ENCODE measurements at regions not wholly inside any gene's neighbourhood (a gene's known extent, or its start where the extent isn't known, plus 50 kb on each side); places are given as distances from the start of the nearest gene placed in this dataset.

DNA sequence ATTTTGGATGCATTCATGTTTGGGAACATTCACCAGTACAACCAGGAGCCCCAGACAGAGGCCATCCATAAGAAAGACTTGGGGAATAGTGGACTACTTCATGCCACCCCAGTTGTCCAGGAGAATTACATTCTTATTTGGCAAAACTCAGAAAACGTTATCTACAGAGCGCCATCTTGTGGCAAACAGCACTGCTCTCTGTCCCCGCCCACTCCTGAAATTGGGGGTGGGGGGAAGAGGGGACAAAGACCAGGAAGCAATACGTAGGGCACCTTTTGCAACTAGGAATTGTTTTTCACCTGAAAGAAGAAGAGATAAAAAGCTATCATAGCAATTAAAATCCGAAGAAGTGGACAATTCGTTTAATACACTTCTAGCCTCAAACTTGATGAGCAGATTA is 134.6 kb upstream of the MGMT start:
- Mint-ChIP-seq H3K27ac (no peak overlapping the region), H3K4me3 (no peak overlapping the region), H3K36me3 (ENCODE audit: low read depth) (no peaks in the 10 kb centered on the region), H3K9me3 (no peaks in the 10 kb centered on the region), H3K4me1 (ENCODE audit: low read depth) (no peaks in the 10 kb centered on the region), H3K27me3 (peaks cover 9% of the 10 kb centered on the region)

DNA sequence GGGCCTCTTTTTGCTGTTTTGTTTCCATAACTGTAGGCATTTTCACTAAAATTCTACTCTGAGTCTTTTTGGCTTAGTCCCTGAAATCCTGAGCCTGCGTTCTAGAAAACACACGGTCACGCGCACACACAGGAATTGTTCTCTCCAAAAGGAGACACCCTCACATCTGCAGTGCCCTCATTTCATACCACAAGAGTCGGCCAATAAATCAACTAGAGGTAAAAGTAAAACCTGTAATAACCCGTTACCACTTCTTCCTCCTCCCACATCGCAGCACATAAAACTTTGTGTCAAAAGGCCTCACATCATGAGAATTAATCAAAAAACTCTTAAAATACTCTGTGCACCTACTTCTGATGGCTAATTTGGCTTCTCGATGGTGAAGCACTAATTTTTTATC is 133.3 kb upstream of the MGMT start:
- Mint-ChIP-seq H3K27ac (no peak overlapping the region), H3K4me1 (ENCODE audit: low read depth) (no peaks in the 10 kb centered on the region), H3K4me3 (no peak overlapping the region), H3K9me3 (no peaks in the 10 kb centered on the region), H3K27me3 (peaks cover 9% of the 10 kb centered on the region), H3K36me3 (ENCODE audit: low read depth) (no peaks in the 10 kb centered on the region)

DNA sequence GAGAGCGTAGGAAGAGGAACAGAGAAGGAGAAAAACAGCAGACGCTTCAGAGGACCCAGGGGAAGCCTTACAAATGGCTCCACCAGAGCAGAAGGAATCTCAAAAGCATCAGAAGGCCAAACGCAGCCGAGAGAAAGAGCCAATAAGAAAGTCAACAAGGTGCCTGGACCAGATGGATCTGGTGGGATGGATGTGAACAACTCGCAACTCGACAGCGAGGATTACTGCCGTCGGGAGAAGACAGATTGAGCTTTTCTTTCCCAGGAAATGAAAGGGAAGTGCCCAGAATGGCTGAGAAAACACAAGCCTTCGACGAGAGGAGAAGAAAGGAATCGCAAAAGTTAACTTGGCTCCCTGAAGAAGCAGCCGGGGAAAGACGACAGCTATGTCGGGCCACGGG is 132.8 kb upstream of the MGMT start:
- H3K27me3 Mint-ChIP-seq = peaks cover 9% of the 10 kb centered on the region
- no peaks in the 10 kb centered on the region for H3K4me1 Mint-ChIP-seq (ENCODE audit: low read depth)
- no peak overlapping the region for H3K4me3 Mint-ChIP-seq
- H3K9me3 Mint-ChIP-seq = no peaks in the 10 kb centered on the region
- H3K36me3 Mint-ChIP-seq (ENCODE audit: low read depth) = no peaks in the 10 kb centered on the region
- H3K27ac Mint-ChIP-seq = no peak overlapping the region

DNA sequence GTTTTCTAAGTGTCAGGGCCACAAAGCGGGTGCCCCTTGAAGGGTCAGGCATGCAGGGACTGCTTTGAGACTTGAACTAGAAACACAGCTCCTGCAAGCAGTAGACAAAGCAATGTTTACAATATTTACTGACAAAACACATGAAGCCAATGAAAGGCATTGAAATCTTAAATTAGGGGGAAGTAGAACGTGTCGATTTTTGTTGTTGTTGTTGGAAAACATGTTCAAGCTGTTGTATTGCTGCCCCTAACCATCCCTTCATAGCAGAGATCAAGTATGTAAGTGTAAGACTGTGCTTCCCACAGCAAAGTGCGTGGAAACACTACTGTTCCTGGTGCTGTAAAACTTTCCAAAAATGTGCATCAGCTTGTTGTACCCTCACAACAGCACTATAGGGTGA is 131.6 kb upstream of the MGMT start:
- Mint-ChIP-seq H3K4me1 (ENCODE audit: low read depth) (no peaks in the 10 kb centered on the region), H3K36me3 (ENCODE audit: low read depth) (no peaks in the 10 kb centered on the region), H3K9me3 (no peaks in the 10 kb centered on the region), H3K27me3 (peaks cover 9% of the 10 kb centered on the region), H3K27ac (no peak overlapping the region), H3K4me3 (no peak overlapping the region)

DNA sequence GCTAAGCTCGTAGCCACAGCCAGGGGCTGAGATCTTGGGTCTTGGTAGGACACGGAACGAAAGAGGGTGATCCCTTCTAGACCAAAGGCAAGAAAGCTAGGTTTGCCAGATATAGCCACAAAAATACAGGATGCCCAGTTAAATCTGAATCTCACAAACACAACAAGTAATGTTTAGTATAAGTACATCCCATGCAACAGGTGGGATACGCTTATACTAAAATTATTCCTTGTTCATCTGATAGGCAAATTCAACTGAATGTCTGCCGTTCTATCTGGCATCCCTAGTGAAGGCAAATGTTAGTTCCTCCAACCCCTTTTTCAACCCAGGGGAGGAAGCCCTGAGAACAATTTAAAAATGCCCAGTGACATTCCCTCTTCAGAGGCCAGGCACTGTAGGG is 131.1 kb upstream of the MGMT start:
- H3K9me3 Mint-ChIP-seq = no peaks in the 10 kb centered on the region
- H3K4me3 Mint-ChIP-seq = no peak overlapping the region
- H3K36me3 Mint-ChIP-seq (ENCODE audit: low read depth) = no peaks in the 10 kb centered on the region
- H3K4me1 Mint-ChIP-seq (ENCODE audit: low read depth) = no peaks in the 10 kb centered on the region
- no peak overlapping the region for H3K27ac Mint-ChIP-seq
- peaks cover 9% of the 10 kb centered on the region for H3K27me3 Mint-ChIP-seq

DNA sequence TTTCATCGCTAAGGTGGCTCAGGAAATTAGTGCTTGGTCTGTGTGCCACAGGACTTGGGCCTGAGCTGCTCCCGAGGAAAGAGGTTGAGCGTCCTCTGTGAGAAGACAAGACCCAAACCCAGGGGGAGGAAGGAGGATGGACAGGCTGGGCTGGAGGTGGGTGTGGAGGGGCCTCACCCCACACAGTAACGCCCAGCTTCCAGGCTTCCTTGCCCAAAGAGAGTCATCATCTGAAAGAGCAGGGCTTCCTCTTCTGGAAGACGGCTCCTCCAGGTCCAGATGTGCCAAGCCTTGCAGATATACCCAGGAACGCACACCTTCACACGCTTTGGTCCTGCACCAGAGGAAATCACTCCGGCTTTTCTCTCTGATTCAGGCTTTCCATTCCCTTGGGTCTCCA is 127.8 kb upstream of the MGMT start:
- H3K9me3 Mint-ChIP-seq = no peaks in the 10 kb centered on the region
- no peak overlapping the region for H3K4me3 Mint-ChIP-seq
- H3K27ac Mint-ChIP-seq = no peak overlapping the region
- H3K36me3 Mint-ChIP-seq (ENCODE audit: low read depth) = no peaks in the 10 kb centered on the region
- peaks cover 6% of the 10 kb centered on the region for H3K27me3 Mint-ChIP-seq
- no peaks in the 10 kb centered on the region for H3K4me1 Mint-ChIP-seq (ENCODE audit: low read depth)

DNA sequence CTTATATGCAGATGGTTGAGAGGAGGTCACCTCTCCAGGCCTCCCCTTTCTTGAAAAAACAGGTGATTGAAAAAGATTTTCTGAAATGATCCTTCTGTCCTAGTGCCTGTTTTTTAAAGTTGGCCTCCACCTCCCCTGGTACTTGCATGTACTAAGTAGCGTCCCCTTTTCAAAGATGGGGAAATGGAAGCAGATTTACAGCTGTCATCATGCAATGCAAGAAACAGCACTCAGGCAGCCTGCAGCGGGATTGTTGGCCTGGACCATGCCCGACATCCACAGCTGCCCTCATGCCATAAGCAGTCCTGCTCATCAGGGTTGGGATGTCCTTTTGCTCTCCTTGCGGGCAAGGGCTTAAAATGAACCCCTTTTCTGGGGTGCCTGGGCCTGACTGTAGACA is 127.2 kb upstream of the MGMT start:
- Mint-ChIP-seq H3K4me3 (no peak overlapping the region), H3K27me3 (peaks cover 4% of the 10 kb centered on the region), H3K4me1 (ENCODE audit: low read depth) (no peaks in the 10 kb centered on the region), H3K36me3 (ENCODE audit: low read depth) (no peaks in the 10 kb centered on the region), H3K27ac (no peak overlapping the region), H3K9me3 (no peaks in the 10 kb centered on the region)

DNA sequence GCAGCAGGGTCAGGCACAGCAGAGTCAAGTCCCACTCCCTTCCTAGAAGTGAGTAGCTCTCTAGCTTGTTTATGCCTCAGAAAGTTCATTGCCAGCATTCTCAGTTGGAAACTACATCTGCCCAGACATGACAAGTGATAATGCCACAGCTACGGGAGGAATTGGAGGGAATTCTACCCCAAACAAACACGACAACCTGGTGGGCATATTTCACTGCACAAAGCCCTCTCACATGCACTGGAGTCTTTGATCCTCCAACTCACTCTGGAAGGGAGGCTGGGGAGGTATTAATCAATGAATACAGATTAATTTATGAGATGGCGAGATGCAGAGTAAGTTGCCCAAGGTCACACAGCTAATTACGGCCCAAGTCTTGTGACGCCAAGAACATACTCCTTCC is 126.0 kb upstream of the MGMT start:
- no peaks in the 10 kb centered on the region for H3K4me1 Mint-ChIP-seq (ENCODE audit: low read depth)
- no peaks in the 10 kb centered on the region for H3K9me3 Mint-ChIP-seq
- H3K4me3 Mint-ChIP-seq = no peak overlapping the region
- H3K27me3 Mint-ChIP-seq = peaks cover 4% of the 10 kb centered on the region
- no peaks in the 10 kb centered on the region for H3K36me3 Mint-ChIP-seq (ENCODE audit: low read depth)
- no peak overlapping the region for H3K27ac Mint-ChIP-seq

DNA sequence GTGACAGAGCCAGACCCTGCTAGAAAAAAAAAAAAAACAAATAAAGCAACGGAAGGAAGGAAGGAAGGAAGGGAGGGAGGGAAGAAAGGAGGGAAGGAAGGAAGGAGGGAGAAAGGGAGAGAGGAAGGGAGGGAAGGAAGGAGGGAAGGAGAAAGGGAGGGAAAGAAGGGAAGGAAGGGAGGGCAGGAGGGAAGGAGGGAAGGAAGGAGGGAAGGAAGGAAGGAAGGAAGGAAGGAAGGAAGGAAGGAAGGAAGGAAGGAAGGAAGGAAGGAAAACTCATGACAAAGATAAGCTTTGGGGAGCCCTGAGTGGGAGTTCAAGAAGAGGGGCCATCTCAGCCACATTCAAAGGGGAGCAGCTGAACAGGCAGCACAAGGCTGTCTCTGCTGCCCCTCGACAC is 124.7 kb upstream of the MGMT start:
- Mint-ChIP-seq H3K27ac (no peak overlapping the region), H3K9me3 (no peaks in the 10 kb centered on the region), H3K27me3 (peaks cover 4% of the 10 kb centered on the region), H3K4me1 (ENCODE audit: low read depth) (no peaks in the 10 kb centered on the region), H3K4me3 (no peak overlapping the region), H3K36me3 (ENCODE audit: low read depth) (no peaks in the 10 kb centered on the region)

DNA sequence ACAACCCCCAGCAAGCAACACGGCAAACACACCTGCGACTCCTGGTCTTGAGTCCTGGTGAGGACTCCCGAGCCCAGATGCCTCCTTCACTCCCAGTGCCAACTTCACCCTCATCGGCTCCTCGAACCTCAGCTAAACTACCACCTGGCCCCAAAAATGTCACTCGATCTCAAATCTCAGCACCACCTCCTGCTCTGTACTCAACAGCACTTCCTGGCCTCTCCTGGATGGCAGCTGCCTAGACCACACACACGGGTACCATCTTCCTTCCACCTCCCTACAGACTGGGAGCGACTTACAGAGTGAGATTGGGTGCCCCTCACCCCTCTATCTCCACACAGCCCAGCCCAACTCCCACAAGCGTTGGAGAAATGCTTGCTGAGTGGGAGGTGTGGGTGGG is 123.9 kb upstream of the MGMT start:
- H3K27ac Mint-ChIP-seq = no peak overlapping the region

DNA sequence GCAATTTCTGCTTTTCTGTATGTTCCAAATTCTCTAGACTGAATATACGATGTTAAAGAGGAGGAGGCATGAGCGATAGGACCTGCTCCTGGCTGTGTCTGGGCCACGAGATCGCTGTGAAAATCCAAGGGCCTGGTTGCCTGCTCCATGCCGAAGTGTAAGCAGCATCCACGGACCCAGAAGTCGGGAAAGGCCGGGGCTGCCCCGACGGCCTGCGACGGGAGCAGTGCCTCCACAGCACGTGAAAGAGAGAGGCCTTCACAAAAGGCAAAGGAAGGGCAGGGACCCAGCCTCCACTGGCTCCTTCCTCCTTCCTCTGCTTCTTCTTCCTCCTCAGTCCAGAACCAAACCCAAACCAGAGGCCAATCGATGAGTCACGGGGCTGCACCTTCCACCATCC is 122.9 kb upstream of the MGMT start:
- Mint-ChIP-seq H3K4me1 (ENCODE audit: low read depth) (no peaks in the 10 kb centered on the region), H3K9me3 (no peaks in the 10 kb centered on the region), H3K4me3 (no peak overlapping the region), H3K36me3 (ENCODE audit: low read depth) (no peaks in the 10 kb centered on the region), H3K27ac (no peak overlapping the region), H3K27me3 (peaks cover 4% of the 10 kb centered on the region)

More for the DNA sequence above, 123.9 kb upstream of the MGMT start:
- H3K27me3 Mint-ChIP-seq = peaks cover 4% of the 10 kb centered on the region
- no peak overlapping the region for H3K4me3 Mint-ChIP-seq
- H3K4me1 Mint-ChIP-seq (ENCODE audit: low read depth) = no peaks in the 10 kb centered on the region
- no peaks in the 10 kb centered on the region for H3K36me3 Mint-ChIP-seq (ENCODE audit: low read depth)
- H3K9me3 Mint-ChIP-seq = no peaks in the 10 kb centered on the region

DNA sequence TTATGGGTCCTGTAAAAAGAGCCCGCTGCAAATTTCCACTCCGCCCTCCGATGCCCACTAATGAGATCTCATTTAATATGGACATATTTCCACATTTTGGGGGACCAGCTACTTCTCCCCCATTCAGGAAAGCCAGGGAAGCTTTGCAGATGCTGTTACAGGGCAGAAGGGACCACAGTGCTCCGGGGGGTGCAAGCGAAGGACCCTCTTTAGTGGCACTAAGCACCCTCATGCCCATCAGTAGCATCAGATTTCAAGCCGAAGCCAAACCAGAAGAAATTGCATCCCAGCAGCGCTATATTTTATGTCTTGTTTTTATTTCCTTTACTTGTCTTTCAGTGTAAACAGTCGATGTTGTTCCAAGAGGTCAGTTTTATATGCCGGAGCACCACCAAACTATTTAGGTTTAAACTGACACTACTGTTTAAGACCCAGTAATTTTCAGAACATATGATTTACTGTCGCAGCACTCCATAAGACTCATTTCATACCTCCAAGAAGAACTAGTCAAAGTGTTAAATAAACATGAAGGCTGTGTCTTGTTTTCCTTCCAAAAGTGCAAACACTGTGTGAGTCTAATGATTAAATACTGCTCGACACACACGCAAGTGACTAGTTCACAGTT is 122.2 kb upstream of the MGMT start:
- H3K27ac Mint-ChIP-seq = no peak overlapping the region
- H3K4me3 Mint-ChIP-seq = no peak overlapping the region
- H3K36me3 Mint-ChIP-seq (ENCODE audit: low read depth) = no peaks in the 10 kb centered on the region
- H3K9me3 Mint-ChIP-seq = no peaks in the 10 kb centered on the region
- H3K4me1 Mint-ChIP-seq (ENCODE audit: low read depth) = no peaks in the 10 kb centered on the region
- H3K27me3 Mint-ChIP-seq = peaks cover 4% of the 10 kb centered on the region

DNA sequence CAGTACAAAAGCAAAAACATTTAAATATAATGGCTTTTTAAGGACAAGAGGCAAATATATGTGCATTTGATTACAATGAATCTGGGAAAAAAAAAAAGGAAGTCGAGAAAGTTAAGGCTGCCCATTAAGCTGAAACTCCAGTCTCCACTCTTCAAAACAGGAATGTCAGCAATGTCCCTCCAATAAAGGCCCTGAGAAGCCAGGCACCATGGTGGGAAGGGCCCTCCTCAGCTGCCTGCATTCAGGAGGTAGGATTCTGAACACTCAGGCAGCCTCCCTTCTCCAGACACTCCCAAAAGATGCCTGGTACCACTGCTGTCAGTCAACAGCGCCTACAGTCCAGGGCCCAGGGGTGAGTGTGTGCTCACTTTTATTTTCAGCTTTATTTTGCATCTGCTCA is 121.3 kb upstream of the MGMT start:
- H3K4me1 Mint-ChIP-seq (ENCODE audit: low read depth) = no peaks in the 10 kb centered on the region
- no peaks in the 10 kb centered on the region for H3K36me3 Mint-ChIP-seq (ENCODE audit: low read depth)
- H3K9me3 Mint-ChIP-seq = no peaks in the 10 kb centered on the region
- H3K27me3 Mint-ChIP-seq = peaks cover 4% of the 10 kb centered on the region
- no peak overlapping the region for H3K27ac Mint-ChIP-seq
- H3K4me3 Mint-ChIP-seq = no peak overlapping the region

DNA sequence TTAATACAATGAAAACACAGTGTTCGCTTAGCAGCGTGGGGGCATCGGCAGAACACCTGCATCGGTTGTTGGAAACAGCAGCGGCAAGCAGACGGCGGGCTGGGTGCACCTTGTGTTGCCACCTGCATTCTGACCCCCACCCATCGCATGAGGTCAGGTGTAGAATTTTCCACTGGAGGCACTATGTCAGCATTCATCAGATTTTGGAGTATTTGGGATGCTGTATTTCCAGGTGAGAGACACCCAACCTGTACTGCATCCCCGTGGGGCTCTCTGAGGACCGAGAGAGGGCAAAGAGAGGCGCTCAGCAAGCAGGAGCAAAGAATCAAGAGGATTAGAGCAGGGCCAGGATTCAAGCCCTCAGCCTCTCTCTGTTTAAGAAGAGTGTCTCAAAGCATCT is 116.4 kb upstream of the MGMT start:
- Mint-ChIP-seq H3K9me3 (no peaks in the 10 kb centered on the region), H3K27ac (no peak overlapping the region), H3K4me3 (no peak overlapping the region), H3K36me3 (ENCODE audit: low read depth) (no peaks in the 10 kb centered on the region), H3K27me3 (no peaks in the 10 kb centered on the region), H3K4me1 (ENCODE audit: low read depth) (no peaks in the 10 kb centered on the region)

DNA sequence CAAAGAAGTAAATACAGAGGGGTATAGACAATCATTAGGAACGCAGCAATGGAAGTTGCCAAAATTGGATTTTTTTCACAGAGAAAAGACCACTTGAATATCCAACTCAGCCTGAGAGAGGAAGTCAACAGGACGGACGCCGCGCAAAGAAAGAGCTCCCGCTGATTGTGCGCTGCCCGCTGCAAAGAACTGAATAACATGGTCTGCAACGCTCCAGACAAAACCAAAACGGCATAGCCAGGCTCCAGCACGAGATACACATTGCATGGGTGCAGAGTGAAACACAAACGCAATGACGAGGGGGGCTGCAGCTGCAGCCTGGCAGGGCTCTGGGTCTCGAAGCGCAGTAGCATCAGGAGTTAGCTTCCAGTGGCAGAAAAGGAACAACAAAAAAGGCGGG is 113.9 kb upstream of the MGMT start:
- Mint-ChIP-seq H3K9me3 (peaks cover 9% of the 10 kb centered on the region), H3K36me3 (ENCODE audit: low read depth) (no peaks in the 10 kb centered on the region), H3K27ac (no peak overlapping the region)

DNA sequence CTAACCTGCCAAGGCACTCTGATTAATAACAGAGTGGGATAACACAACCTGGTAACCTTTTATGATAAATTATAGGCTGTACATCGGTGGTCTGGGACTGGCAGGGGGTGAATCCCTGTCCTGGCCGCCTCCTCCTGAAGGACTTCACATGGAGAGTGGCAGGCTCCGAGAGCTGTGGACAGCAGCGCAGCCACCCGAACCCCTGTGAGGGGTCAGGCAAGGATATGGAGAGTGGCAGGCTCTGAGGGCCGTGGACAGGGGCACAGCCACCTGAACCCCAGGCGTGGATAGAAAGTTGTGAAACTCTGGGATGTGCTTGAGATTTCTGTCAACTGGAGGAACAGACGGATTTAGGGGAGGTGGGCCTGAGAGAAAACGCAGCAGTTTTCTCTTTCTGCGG is 107.0 kb upstream of the MGMT start:
- peaks cover 9% of the 10 kb centered on the region for H3K9me3 Mint-ChIP-seq
- H3K4me1 Mint-ChIP-seq (ENCODE audit: low read depth) = no peaks in the 10 kb centered on the region
- no peaks in the 10 kb centered on the region for H3K36me3 Mint-ChIP-seq (ENCODE audit: low read depth)
- no peak overlapping the region for H3K4me3 Mint-ChIP-seq
- H3K27ac Mint-ChIP-seq = no peak overlapping the region
- H3K27me3 Mint-ChIP-seq = no peaks in the 10 kb centered on the region

More for the DNA sequence above, 113.9 kb upstream of the MGMT start:
- H3K4me1 Mint-ChIP-seq (ENCODE audit: low read depth) = no peaks in the 10 kb centered on the region
- H3K4me3 Mint-ChIP-seq = no peak overlapping the region
- H3K27me3 Mint-ChIP-seq = no peaks in the 10 kb centered on the region

Data from stimulated activated naive CD8-positive, alpha-beta T cell treated with anti-CD3 and anti-CD28 coated beads, Interleukin-15, Interleukin-2, amounts not matched to agents 100 ng/mL and 50 ng/mL, for 24 hours (primary cell).